Breast epithelium (tissue), 3 donors: ENCODE measurements at regions not wholly inside any gene's neighbourhood (a gene's known extent, or its start where the extent isn't known, plus 50 kb on each side); places are given as distances from the start of the nearest gene placed in this dataset.

ENCODE experiments used
- CTCF ChIP-seq, 3 donors: fragments of 450-650 bp; IDR thresholded peaks; one replicate each; pipeline ENCODE4 v1.5.1; 2016 to 2017; ENCODE audit warnings: antibody characterized with exemption in 3 of 3, mild to moderate bottlenecking in 3 of 3, moderate library complexity in 3 of 3
- POLR2AphosphoS5 ChIP-seq, 3 donors: sonication (generic); formaldehyde crosslinking; IDR thresholded peaks; one replicate each; pipeline ENCODE4 v1.6.1; 2017; ENCODE audit warnings: antibody characterized with exemption in 3 of 3

- TF ChIP-seq CTCF (IDR thresholded peaks at IDR 0.05): no peak
- no peak for TF ChIP-seq POLR2AphosphoS5 (IDR thresholded peaks at IDR 0.05)
These were observed 250.8 kb downstream of the EN1 start for GRCh38 chr2:118596620-118597019.
